Gastroesophageal sphincter (tissue), 4 donors: ENCODE measurements at regions not wholly inside any gene's neighbourhood (a gene's known extent, or its start where the extent isn't known, plus 50 kb on each side); places are given as distances from the start of the nearest gene placed in this dataset.

Experiments used
- ATAC-seq: fragments of 150-250 bp; one replicate; pipeline ENCODE4 v1.9.1; 2016; ENCODE audit warnings: mild to moderate bottlenecking, moderate library complexity
- H3K27ac ChIP-seq, 4 donors: fragments of 200-600 bp; sonication (generic) in 3 of 4; 1 replicate in 3 of 4; 2 replicates in 1 of 4; pipeline ENCODE4 v1.5.1; 2016 to 2019
- H3K27me3 ChIP-seq: fragments of 200-600 bp; sonication (generic); one replicate; pipeline ENCODE4 v1.5.1; 2019
- H3K36me3 ChIP-seq, 2 donors: fragments of 200-600 bp; sonication (generic); one replicate each; pipeline ENCODE4 v1.5.1; 2019; ENCODE audit warnings: control low read depth in 1 of 2
- H3K4me1 ChIP-seq, 3 donors: fragments of 200-600 bp; sonication (generic); 1 replicate in 2 of 3; 2 replicates in 1 of 3; pipeline ENCODE4 v1.5.1; 2016 to 2019; ENCODE audit warnings: control low read depth in 2 of 3
- H3K4me3 ChIP-seq, 2 donors: fragments of 200-600 bp; sonication (generic); one replicate each; pipeline ENCODE4 v1.5.1; 2019; ENCODE audit warnings: mild to moderate bottlenecking in 1 of 2, moderate library complexity in 1 of 2
- H3K9me3 ChIP-seq, 3 donors: fragments of 200-600 bp; sonication (generic); one replicate each; pipeline ENCODE4 v1.5.1; 2017 to 2019; ENCODE audit warnings: control low read depth in 2 of 3
- EP300 ChIP-seq: sonication (generic); formaldehyde crosslinking; IDR thresholded peaks from one replicate; pipeline ENCODE4 v1.6.1; 2017; ENCODE audit warnings: antibody characterized with exemption, mild to moderate bottlenecking
- POLR2A ChIP-seq, 2 donors: fragments of 450-650 bp; IDR thresholded peaks; one replicate each; pipeline ENCODE4 v1.6.1; 2017; ENCODE audit warnings: antibody characterized with exemption in 2 of 2, mild to moderate bottlenecking in 2 of 2, moderate library complexity in 1 of 2
- POLR2AphosphoS5 ChIP-seq: sonication (generic); formaldehyde crosslinking; IDR thresholded peaks from one replicate; pipeline ENCODE4 v1.6.1; 2017; ENCODE audit warnings: antibody characterized with exemption
- WGBS, 2 donors: methylation state at CpG; one replicate each; pipeline ENCODE4 v1.1.5; 2018; ENCODE audit warnings: low coverage in 1 of 2; 5-methylcytosine and 5-hydroxymethylcytosine counted together
- TF ChIP-seq, protein P1 (sequence below), 4 experiments: fragments of 200-600 bp in 2 of 4; fragments of 450-650 bp in 2 of 4; sonication (generic) in 1 of 4; IDR thresholded peaks; one replicate each; pipeline ENCODE4 v1.5.1; 2017 to 2019; ENCODE audit warnings: antibody characterized with exemption in 4 of 4, mild to moderate bottlenecking in 2 of 4, moderate library complexity in 2 of 4

GRCh38 chr5:77832938-77833337 is 56.8 kb upstream of the TBCA start:
- Histone ChIP-seq H3K36me3 (no peaks in the 10 kb centered on the region), H3K9me3 (no peaks in the 10 kb centered on the region), H3K4me1 (no peaks in the 10 kb centered on the region), H3K4me3 (no peak overlapping the region), H3K27me3 (peaks cover 12% of the 10 kb centered on the region), H3K27ac (no peak overlapping the region)
- 80% methylated on average over 3 of the region's 3 CpGs; no CpG with 5 or more reads in 1 of the 2 donors for WGBS, 2 donors
- ATAC-seq, result no peak
- no peak for TF ChIP-seq EP300
- TF ChIP-seq POLR2AphosphoS5, result no peak
- no peak for TF ChIP-seq POLR2A (IDR thresholded peaks at IDR 0.05)
- TF ChIP-seq, protein P1, sequence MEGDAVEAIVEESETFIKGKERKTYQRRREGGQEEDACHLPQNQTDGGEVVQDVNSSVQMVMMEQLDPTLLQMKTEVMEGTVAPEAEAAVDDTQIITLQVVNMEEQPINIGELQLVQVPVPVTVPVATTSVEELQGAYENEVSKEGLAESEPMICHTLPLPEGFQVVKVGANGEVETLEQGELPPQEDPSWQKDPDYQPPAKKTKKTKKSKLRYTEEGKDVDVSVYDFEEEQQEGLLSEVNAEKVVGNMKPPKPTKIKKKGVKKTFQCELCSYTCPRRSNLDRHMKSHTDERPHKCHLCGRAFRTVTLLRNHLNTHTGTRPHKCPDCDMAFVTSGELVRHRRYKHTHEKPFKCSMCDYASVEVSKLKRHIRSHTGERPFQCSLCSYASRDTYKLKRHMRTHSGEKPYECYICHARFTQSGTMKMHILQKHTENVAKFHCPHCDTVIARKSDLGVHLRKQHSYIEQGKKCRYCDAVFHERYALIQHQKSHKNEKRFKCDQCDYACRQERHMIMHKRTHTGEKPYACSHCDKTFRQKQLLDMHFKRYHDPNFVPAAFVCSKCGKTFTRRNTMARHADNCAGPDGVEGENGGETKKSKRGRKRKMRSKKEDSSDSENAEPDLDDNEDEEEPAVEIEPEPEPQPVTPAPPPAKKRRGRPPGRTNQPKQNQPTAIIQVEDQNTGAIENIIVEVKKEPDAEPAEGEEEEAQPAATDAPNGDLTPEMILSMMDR (IDR thresholded peaks at IDR 0.05), result no peak

- no peaks in the 10 kb centered on the region for H3K4me1 ChIP-seq
- no peak overlapping the region for H3K4me3 ChIP-seq
- no peaks in the 10 kb centered on the region for H3K9me3 ChIP-seq
- TF ChIP-seq POLR2AphosphoS5 (no peak), POLR2A (IDR thresholded peaks at IDR 0.05) (no peak), EP300 (no peak)
- TF ChIP-seq, protein P1 (IDR thresholded peaks at IDR 0.05), result no peak
- no peak for ATAC-seq
- WGBS, 2 donors, result 86 to 97% methylated on average over 3 to 4 of the region's 5 CpGs
- H3K27ac ChIP-seq, result no peak overlapping the region
- H3K27me3 ChIP-seq, result peaks cover 18% of the 10 kb centered on the region
- no peaks in the 10 kb centered on the region for H3K36me3 ChIP-seq
These were observed 56.1 kb upstream of the TBCA start for GRCh38 chr5:77832166-77832770.

- no peak overlapping the region for H3K4me3 ChIP-seq
- ATAC-seq, result no peak
- TF ChIP-seq POLR2AphosphoS5 (no peak), POLR2A (IDR thresholded peaks at IDR 0.05) (no peak), EP300 (no peak)
- TF ChIP-seq, protein P1 (IDR thresholded peaks at IDR 0.05), result no peak
- H3K27ac ChIP-seq, result no peak overlapping the region
- peaks cover 13% of the 10 kb centered on the region for H3K27me3 ChIP-seq
- H3K9me3 ChIP-seq, result no peaks in the 10 kb centered on the region
- H3K4me1 ChIP-seq, result no peaks in the 10 kb centered on the region
- no peaks in the 10 kb centered on the region for H3K36me3 ChIP-seq
- WGBS, 2 donors, result 54 to 81% methylated on average over 3 of the region's 3 CpGs
These were observed 52.3 kb upstream of the TBCA start for GRCh38 chr5:77828445-77828844.
